ENCODE measurements at regions not wholly inside any gene's neighbourhood (a gene's known extent, or its start where the extent isn't known, plus 50 kb on each side); places are given as distances from the start of the nearest gene placed in this dataset.

DNA sequence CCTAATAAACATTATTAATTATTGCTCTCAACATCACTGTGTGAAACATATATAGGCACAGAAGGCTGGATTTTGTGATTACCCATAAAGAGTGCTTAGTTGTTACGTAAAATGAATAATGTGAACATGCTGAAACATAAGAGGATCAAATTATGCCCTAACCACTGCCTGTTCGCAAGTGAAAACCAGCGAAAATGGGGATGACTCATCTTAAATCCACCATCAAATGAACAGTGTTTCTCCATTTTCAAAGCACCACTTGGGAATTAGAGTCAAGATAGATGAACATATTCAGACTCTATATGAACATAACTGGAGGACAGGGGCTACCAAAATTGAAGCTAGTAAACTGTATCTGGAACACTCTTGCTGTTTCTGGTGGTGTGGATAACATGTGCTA is 386.2 kb downstream of the HHIPL2 start:
- H3K27me3 ChIP-seq (replicated peaks; ENCODE audit: insufficient read depth, low read length): no peaks in the 10 kb centered on the region
- no peak overlapping the region for H3K27ac ChIP-seq (ENCODE audit: low read length)
- H3K9me3 ChIP-seq (replicated peaks; ENCODE audit: insufficient read depth, low read length): no peaks in the 10 kb centered on the region
- H2AFZ ChIP-seq (ENCODE audit: low read length): no peak overlapping the region
- H3K9ac ChIP-seq (ENCODE audit: low read length): no peak overlapping the region
- no peaks in the 10 kb centered on the region for H3K4me1 ChIP-seq (ENCODE audit: low read length)
- no peaks in the 10 kb centered on the region for H3K36me3 ChIP-seq (replicated peaks; ENCODE audit: insufficient read depth, low read length)
- DNase-seq: no peak
- H3K4me2 ChIP-seq (ENCODE audit: low read depth, low read length): no peak overlapping the region
- H3K4me3 ChIP-seq (ENCODE audit: low read length): no peak overlapping the region
- H3K9me2 ChIP-seq (replicated peaks; ENCODE audit: insufficient read depth, low read length): no peaks in the 10 kb centered on the region
- TF ChIP-seq, protein P1, sequence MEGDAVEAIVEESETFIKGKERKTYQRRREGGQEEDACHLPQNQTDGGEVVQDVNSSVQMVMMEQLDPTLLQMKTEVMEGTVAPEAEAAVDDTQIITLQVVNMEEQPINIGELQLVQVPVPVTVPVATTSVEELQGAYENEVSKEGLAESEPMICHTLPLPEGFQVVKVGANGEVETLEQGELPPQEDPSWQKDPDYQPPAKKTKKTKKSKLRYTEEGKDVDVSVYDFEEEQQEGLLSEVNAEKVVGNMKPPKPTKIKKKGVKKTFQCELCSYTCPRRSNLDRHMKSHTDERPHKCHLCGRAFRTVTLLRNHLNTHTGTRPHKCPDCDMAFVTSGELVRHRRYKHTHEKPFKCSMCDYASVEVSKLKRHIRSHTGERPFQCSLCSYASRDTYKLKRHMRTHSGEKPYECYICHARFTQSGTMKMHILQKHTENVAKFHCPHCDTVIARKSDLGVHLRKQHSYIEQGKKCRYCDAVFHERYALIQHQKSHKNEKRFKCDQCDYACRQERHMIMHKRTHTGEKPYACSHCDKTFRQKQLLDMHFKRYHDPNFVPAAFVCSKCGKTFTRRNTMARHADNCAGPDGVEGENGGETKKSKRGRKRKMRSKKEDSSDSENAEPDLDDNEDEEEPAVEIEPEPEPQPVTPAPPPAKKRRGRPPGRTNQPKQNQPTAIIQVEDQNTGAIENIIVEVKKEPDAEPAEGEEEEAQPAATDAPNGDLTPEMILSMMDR (IDR thresholded peaks at IDR 0.05; ENCODE audit: low read length): no peak
- TF ChIP-seq EZH2phosphoT487 (IDR thresholded peaks at IDR 0.05; ENCODE audit: low read length) (no peak), EZH2 (optimal IDR thresholded peaks at IDR 0.05; ENCODE audit: low read depth, low read length) (no peak)
- no peaks in the 10 kb centered on the region for H3K79me2 ChIP-seq (ENCODE audit: low read length)
- H4K20me1 ChIP-seq (ENCODE audit: insufficient read depth, low read length): no peaks in the 10 kb centered on the region
- no peaks in the 10 kb centered on the region for H3F3A ChIP-seq (ENCODE audit: insufficient read depth, low read length)

DNA sequence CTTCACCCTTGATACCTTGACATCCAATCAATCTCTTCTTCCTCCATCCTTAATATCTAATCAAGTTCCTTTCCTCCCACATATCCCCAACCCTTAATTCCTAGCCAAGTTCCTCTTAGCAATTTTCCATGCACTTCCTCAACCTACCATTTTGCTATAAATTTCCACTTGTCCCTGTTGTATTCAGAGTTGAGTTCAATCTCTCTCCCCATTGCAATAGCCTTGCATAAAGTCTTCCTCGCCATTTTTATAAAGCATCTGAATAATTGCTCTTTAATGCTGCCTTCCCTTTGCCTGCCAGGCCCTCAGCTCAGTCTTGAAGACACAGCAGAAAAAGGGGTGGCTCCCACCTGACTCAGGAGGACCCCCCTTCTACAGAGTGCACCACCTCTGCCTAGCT is 390.3 kb downstream of the HHIPL2 start:
- H3K9me3 ChIP-seq (replicated peaks; ENCODE audit: insufficient read depth, low read length): no peaks in the 10 kb centered on the region
- H3K9me2 ChIP-seq (replicated peaks; ENCODE audit: insufficient read depth, low read length): no peaks in the 10 kb centered on the region
- no peak overlapping the region for H2AFZ ChIP-seq (ENCODE audit: low read length)
- no peaks in the 10 kb centered on the region for H3K36me3 ChIP-seq (replicated peaks; ENCODE audit: insufficient read depth, low read length)
- no peak overlapping the region for H3K4me3 ChIP-seq (ENCODE audit: low read length)
- no peaks in the 10 kb centered on the region for H3K4me1 ChIP-seq (ENCODE audit: low read length)
- TF ChIP-seq, protein P1 (IDR thresholded peaks at IDR 0.05; ENCODE audit: low read length): no peak
- no peak for TF ChIP-seq EZH2 (optimal IDR thresholded peaks at IDR 0.05; ENCODE audit: low read depth, low read length)
- TF ChIP-seq EZH2phosphoT487 (IDR thresholded peaks at IDR 0.05; ENCODE audit: low read length): no peak
- H3K4me2 ChIP-seq (ENCODE audit: low read depth, low read length): no peak overlapping the region
- H3K27ac ChIP-seq (ENCODE audit: low read length): no peak overlapping the region
- H3K79me2 ChIP-seq (ENCODE audit: low read length): no peaks in the 10 kb centered on the region
- H3K9ac ChIP-seq (ENCODE audit: low read length): no peak overlapping the region
- H3K27me3 ChIP-seq (replicated peaks; ENCODE audit: insufficient read depth, low read length): no peaks in the 10 kb centered on the region
- H4K20me1 ChIP-seq (ENCODE audit: insufficient read depth, low read length): no peaks in the 10 kb centered on the region
- no peak for DNase-seq
- H3F3A ChIP-seq (ENCODE audit: insufficient read depth, low read length): no peaks in the 10 kb centered on the region

DNA sequence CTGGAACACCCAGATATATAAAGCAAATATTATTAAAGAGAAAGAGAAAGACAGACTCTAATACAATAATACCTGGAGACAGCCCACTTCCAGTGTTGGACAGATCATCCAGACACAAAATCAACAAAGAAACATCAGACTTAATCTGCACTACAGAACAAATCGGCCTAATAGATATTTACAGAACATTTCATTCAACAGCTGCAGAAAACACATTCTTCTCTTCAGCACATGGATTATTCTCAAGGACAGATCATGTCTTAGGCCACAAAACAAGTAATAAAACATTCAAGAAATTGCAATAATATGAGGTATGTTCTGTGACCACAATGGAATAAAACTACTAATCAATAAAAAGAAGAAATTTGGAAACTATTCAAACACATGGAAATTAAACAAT is 398.3 kb upstream of the DUSP10 start:
- no peak for DNase-seq

More for the DNA sequence above, 398.3 kb upstream of the DUSP10 start:
- no peaks in the 10 kb centered on the region for H3K4me1 ChIP-seq (ENCODE audit: low read length)
- no peak overlapping the region for H3K4me3 ChIP-seq (ENCODE audit: low read length)
- H4K20me1 ChIP-seq (ENCODE audit: insufficient read depth, low read length): no peaks in the 10 kb centered on the region
- H3K9me3 ChIP-seq (replicated peaks; ENCODE audit: insufficient read depth, low read length): no peaks in the 10 kb centered on the region
- TF ChIP-seq, protein P1 (IDR thresholded peaks at IDR 0.05; ENCODE audit: low read length): no peak
- TF ChIP-seq EZH2phosphoT487 (IDR thresholded peaks at IDR 0.05; ENCODE audit: low read length): no peak
- H2AFZ ChIP-seq (ENCODE audit: low read length): no peak overlapping the region
- no peak overlapping the region for H3K9ac ChIP-seq (ENCODE audit: low read length)
- no peaks in the 10 kb centered on the region for H3K27me3 ChIP-seq (replicated peaks; ENCODE audit: insufficient read depth, low read length)
- H3K9me2 ChIP-seq (replicated peaks; ENCODE audit: insufficient read depth, low read length): no peaks in the 10 kb centered on the region
- H3K36me3 ChIP-seq (replicated peaks; ENCODE audit: insufficient read depth, low read length): no peaks in the 10 kb centered on the region
- no peak overlapping the region for H3K27ac ChIP-seq (ENCODE audit: low read length)
- no peak overlapping the region for H3K4me2 ChIP-seq (ENCODE audit: low read depth, low read length)
- no peaks in the 10 kb centered on the region for H3F3A ChIP-seq (ENCODE audit: insufficient read depth, low read length)
- no peaks in the 10 kb centered on the region for H3K79me2 ChIP-seq (ENCODE audit: low read length)
